Calu3 (cell line): ENCODE measurements at regions not wholly inside any gene's neighbourhood (a gene's known extent, or its start where the extent isn't known, plus 50 kb on each side); places are given as distances from the start of the nearest gene placed in this dataset.
"Not testable (repeated sequence)": the region's sequence is repeated elsewhere in the genome, so short reads cannot be mapped to it uniquely, and the experiment has no call there.

ENCODE experiments used
- BruUV-seq: library from RNA; stranded (reverse); fragments of 400-500 nt; replicated peaks from 2 replicates; lab custom pipeline; 2021; lab: Mats Ljungman, UMichigan
- CTCF ChIA-PET: fragments of 300-600 bp; sonication (Branson Sonifier 250); formaldehyde crosslinking; loops from one replicate; lab custom pipeline; 2022; ENCODE audit warnings: antibody characterized with exemption; lab: Charles Lee
- DNase-seq: peaks from one replicate; pipeline ENCODE4 v3.0.0; 2022
- H3K27ac Mint-ChIP-seq: one replicate; pipeline ENCODE4 v1.8.0; 2022; ENCODE audit warnings: mixed read lengths; ENCODE audit not compliant: unreplicated experiment
- H3K27me3 Mint-ChIP-seq: one replicate; pipeline ENCODE4 v1.8.0; 2022; ENCODE audit warnings: mixed read lengths; ENCODE audit not compliant: unreplicated experiment
- H3K36me3 Mint-ChIP-seq: one replicate; pipeline ENCODE4 v1.8.0; 2022; ENCODE audit warnings: mild to moderate bottlenecking, moderate library complexity, mixed read lengths; ENCODE audit not compliant: insufficient read depth, unreplicated experiment
- H3K4me1 Mint-ChIP-seq: one replicate; pipeline ENCODE4 v1.8.0; 2022; ENCODE audit warnings: mild to moderate bottlenecking, low read depth, mixed read lengths; ENCODE audit not compliant: unreplicated experiment
- H3K4me3 Mint-ChIP-seq: one replicate; pipeline ENCODE4 v1.8.0; 2022; ENCODE audit warnings: mild to moderate bottlenecking, low read depth, moderate library complexity, mixed read lengths; ENCODE audit not compliant: unreplicated experiment
- H3K9me3 Mint-ChIP-seq: one replicate; pipeline ENCODE4 v1.8.0; 2022; ENCODE audit warnings: low read depth, mixed read lengths; ENCODE audit not compliant: unreplicated experiment
- intact Hi-C: fragments of 100-400 bp; cut with micrococcal nuclease; formaldehyde crosslinking; loops from one replicate; pipeline ENCODE4 v1.10.0; 2022; ENCODE audit not compliant: unreplicated experiment
- TF ChIP-seq, protein P1 (sequence below): fragments of 200-600 bp; IDR thresholded peaks from one replicate; pipeline ENCODE4 v1.8.0; 2022; ENCODE audit warnings: antibody characterized with exemption; ENCODE audit not compliant: unreplicated experiment

DNA sequence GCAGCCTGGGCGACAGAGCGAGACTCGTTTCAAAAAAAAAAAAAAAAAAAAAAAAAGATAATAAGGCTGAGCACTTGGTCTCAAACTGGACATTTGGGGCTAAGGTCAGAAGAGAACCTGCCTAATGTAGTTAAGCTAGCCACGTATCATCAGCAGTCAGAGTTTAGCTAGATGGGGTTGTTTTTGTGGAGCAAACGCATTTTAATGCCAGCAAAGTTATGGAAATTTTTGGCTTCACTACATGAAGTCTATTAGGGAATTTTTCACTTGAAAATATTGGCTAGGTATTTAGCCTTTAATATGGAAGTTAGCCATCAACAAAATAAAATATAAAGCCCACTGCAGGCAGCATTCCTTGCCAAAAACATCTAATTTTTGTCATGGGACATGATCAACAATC is 902.9 kb upstream of the CDH18 start:
- DNase-seq, H3K4me1 Mint-ChIP-seq, H3K4me3 Mint-ChIP-seq, CTCF ChIA-PET, H3K36me3 Mint-ChIP-seq, H3K27ac Mint-ChIP-seq, H3K27me3 Mint-ChIP-seq, H3K9me3 Mint-ChIP-seq, intact Hi-C loops, BruUV-seq: not testable (repeated sequence)

DNA sequence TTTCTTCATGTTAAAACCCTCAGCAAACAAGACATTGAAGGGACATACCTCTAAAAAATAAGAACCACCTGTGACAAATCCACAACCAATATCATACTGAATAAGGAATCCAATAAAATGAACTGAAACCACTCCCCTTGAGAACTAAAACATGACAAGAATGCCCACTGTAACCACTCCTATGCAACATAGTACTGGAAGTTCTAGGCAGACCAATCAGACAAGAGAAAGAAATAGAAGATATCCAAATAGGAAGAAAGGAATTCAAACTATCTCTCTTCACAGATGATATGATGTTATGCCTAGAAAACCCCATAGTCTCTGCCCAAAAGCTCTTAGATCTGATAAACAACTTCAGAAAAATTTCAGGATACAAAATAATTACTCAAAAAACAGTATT is 887.7 kb upstream of the CDH18 start:
- CTCF ChIA-PET, H3K4me3 Mint-ChIP-seq, DNase-seq, intact Hi-C loops, H3K27me3 Mint-ChIP-seq, H3K27ac Mint-ChIP-seq, H3K4me1 Mint-ChIP-seq, H3K9me3 Mint-ChIP-seq, BruUV-seq, H3K36me3 Mint-ChIP-seq: not testable (repeated sequence)

DNA sequence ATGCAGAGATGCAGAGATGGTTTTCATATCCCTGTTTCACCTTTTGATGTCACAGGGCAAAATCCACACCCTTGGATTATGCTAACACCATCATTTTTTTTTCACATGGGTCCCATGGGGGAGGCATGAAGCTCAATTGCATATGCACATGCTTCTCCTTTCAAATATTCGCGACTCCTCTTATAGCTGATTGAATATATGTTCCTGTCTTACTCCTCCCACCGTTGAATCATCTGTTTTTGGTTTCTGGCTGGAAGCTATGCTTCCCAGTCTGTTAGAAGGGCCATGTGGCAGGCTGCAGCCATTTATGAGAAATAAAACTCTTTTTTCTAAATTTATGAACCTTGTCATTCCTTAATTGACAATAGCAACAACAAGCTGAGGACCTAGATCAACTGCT is 877.9 kb upstream of the CDH18 start:
- H3K27me3 Mint-ChIP-seq, CTCF ChIA-PET, DNase-seq, H3K36me3 Mint-ChIP-seq, BruUV-seq, H3K4me3 Mint-ChIP-seq, intact Hi-C loops, H3K27ac Mint-ChIP-seq, H3K4me1 Mint-ChIP-seq, H3K9me3 Mint-ChIP-seq: not testable (repeated sequence)

DNA sequence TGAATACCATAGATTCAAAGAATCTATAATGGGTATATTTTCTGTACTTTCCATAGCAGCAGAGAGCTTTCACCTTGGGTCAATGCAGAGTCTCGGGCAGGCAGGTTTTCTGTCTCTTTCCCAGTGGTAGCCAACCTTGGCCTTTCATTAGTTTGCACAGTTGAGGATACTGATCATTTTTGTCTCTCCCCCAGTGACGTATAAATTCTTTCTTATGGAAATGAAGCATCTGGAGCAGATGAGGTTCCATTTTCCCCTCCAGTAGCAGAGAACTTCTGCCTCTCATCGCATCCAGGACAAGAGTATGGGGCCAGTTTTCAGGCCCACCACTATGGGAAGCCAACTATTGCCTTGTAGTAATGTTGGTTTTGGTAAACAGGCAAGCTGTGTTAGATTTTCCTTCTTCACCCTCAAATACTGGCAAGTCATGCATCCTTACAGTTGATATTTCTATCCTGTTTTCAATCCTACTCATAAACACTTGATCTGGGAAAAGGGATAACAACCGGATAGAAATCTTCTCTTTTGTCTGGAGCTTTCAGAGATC is 845.2 kb upstream of the CDH18 start:
- TF ChIP-seq, protein P1, sequence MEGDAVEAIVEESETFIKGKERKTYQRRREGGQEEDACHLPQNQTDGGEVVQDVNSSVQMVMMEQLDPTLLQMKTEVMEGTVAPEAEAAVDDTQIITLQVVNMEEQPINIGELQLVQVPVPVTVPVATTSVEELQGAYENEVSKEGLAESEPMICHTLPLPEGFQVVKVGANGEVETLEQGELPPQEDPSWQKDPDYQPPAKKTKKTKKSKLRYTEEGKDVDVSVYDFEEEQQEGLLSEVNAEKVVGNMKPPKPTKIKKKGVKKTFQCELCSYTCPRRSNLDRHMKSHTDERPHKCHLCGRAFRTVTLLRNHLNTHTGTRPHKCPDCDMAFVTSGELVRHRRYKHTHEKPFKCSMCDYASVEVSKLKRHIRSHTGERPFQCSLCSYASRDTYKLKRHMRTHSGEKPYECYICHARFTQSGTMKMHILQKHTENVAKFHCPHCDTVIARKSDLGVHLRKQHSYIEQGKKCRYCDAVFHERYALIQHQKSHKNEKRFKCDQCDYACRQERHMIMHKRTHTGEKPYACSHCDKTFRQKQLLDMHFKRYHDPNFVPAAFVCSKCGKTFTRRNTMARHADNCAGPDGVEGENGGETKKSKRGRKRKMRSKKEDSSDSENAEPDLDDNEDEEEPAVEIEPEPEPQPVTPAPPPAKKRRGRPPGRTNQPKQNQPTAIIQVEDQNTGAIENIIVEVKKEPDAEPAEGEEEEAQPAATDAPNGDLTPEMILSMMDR = no peak
- no peak for DNase-seq
- Mint-ChIP-seq H3K4me3 (no peak overlapping the region), H3K27me3 (no peaks in the 10 kb centered on the region), H3K4me1 (no peaks in the 10 kb centered on the region), H3K27ac (no peak overlapping the region), H3K9me3 (peaks cover 2% of the 10 kb centered on the region), H3K36me3 (no peaks in the 10 kb centered on the region)
- CTCF ChIA-PET = no interaction called here
- BruUV-seq = no TSS peak
- intact Hi-C loops = no loop called here

DNA sequence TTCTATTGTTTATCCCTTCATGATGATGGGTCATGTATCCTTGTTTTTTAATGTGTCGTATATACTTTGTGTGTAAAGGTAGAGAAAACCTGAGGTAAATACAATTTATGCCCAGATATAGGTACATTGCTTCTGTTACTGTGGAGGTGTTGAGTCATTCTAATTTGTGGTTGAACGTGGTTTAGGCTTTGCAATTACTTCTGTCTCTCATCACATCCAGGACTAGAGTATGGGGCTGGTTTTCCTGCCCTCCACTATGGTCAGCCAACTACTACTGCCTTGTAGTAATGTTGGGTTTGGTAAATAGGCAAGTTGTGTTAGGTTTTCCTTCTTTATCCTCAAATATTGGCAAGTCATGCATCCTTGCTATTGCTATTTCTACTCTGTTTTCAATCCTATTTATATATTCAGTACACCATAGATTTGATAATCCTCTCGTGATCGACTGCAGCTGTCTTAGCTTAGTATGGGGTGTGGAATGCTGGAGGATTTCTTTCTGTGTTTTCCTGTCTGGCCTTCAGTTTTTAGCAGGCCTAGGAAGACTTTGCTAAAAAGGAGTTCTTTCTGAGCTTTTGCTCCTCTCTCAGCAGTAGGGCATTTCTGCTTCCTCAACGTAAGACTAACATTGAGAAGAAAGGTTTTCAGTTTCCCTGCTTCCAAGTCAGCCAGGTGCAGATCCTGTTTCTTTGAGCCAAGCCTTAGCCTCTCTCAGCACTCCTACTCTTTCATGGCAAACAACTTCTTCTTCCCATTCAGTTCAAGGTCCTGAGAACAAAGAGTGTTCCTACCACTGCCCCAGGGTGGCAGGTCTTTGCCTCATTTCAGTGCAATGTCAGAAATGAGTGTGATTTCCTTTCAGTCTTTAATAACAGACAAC is 844.4 kb upstream of the CDH18 start:
- intact Hi-C loops = no loop called here
- Mint-ChIP-seq H3K36me3 (no peaks in the 10 kb centered on the region), H3K4me3 (no peak overlapping the region), H3K4me1 (no peaks in the 10 kb centered on the region), H3K9me3 (peaks cover 2% of the 10 kb centered on the region), H3K27me3 (no peaks in the 10 kb centered on the region), H3K27ac (no peak overlapping the region)
- CTCF ChIA-PET = no interaction called here
- DNase-seq = no peak
- TF ChIP-seq, protein P1 = no peak
- no TSS peak for BruUV-seq

DNA sequence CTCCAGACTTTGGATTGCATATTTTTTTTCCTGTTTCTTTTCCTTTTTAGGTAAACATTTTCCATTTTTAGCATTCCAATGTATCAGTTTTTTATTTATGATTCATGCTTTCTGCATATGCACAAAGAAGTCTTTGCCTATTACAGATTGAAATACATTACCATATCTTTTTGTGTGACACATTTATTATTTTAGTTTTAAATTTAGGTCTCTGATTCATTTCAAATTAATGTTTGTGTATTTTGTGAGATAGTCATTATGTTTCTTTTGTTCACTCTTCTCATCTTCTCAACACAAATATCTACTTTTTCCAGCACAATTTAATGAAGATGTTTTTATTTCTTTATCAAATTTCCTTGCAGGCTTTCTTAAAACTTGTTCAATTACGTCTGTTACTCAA is 838.0 kb upstream of the CDH18 start:
- H3K36me3 Mint-ChIP-seq, H3K27ac Mint-ChIP-seq, BruUV-seq, intact Hi-C loops, CTCF ChIA-PET, H3K4me1 Mint-ChIP-seq, H3K27me3 Mint-ChIP-seq, H3K4me3 Mint-ChIP-seq, DNase-seq, H3K9me3 Mint-ChIP-seq: not testable (repeated sequence)

DNA sequence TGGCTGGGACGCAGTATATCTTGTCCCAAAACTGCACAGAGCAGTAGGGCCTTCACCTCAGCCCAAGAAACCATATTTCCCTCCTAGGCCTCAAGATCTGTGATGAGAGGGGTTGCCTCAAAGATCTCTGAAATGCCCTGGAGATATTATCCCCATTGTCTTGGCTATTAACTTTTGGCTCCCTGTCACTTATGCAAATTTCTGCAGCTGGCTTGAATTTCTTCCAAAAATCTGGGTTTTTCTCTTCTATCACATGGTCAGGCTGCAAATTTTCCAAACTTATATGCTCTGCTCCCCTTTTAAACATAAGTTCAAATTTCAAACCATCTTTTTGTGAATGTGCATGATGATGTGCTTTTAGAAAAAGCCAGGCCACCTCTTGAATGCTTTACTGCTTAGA is 809.2 kb upstream of the CDH18 start:
- H3K36me3 Mint-ChIP-seq, DNase-seq, H3K27ac Mint-ChIP-seq, intact Hi-C loops, H3K9me3 Mint-ChIP-seq, CTCF ChIA-PET, H3K4me3 Mint-ChIP-seq, H3K27me3 Mint-ChIP-seq, BruUV-seq, H3K4me1 Mint-ChIP-seq: not testable (repeated sequence)

DNA sequence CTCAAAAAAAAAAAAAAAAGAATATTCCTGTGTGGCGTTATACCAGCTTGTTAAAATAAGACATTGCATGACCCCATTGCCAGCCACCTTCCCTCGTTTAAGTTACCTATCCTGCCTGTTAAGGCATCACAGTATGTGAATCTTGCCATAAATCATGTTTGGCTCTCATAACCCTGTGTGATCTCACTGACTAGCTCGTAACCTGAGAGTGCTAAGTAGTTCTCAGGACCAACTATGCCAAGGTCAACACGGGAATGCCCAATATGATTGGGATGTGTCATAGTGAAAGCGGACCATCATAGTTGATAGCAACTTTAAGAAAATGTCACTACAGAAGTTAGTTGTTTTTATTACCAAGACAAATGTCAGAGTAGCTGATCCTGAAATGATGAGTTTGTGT is 796.8 kb upstream of the CDH18 start:
- intact Hi-C loops, CTCF ChIA-PET, H3K4me3 Mint-ChIP-seq, H3K9me3 Mint-ChIP-seq, H3K27ac Mint-ChIP-seq, H3K36me3 Mint-ChIP-seq, H3K4me1 Mint-ChIP-seq, H3K27me3 Mint-ChIP-seq, DNase-seq, BruUV-seq: not testable (repeated sequence)
